HCT116 (cell line): ENCODE measurements at regions not wholly inside any gene's neighbourhood (a gene's known extent, or its start where the extent isn't known, plus 50 kb on each side); places are given as distances from the start of the nearest gene placed in this dataset.

Experiments
- ATAC-seq: fragments of 200-7000 bp; cut with Tn5 transposase; 2 replicates; pipeline ENCODE4 v1.9.1; 2020; ENCODE audit warnings: mild to moderate bottlenecking, moderate library complexity
- BruUV-seq: library from RNA; stranded (reverse); fragments of 400-500 nt; replicated peaks from 2 replicates; lab custom pipeline; 2021; lab: Mats Ljungman, UMichigan
- CTCF ChIA-PET: fragments of 300-600 bp; sonication (Branson Sonifier 250); formaldehyde crosslinking; loops from one replicate; lab custom pipeline; 2021; ENCODE audit warnings: antibody characterized with exemption; lab: Charles Lee
- POLR2A ChIA-PET: fragments of 300-600, 350-600 bp; sonication (Branson Sonifier 250); formaldehyde crosslinking; loops from one replicate; lab custom pipeline; 2021; ENCODE audit warnings: antibody characterized with exemption; lab: Charles Lee
- RAD21 ChIA-PET, 2 experiments: fragments of 300-600 bp; sonication (Branson Sonifier 250); formaldehyde crosslinking; loops; one replicate each; lab custom pipeline; 2023; ENCODE audit warnings: low total read pairs in 2 of 2; ENCODE audit not compliant: uncharacterized antibody in 2 of 2, unreplicated experiment in 2 of 2, low non-redundant PET in 1 of 2; lab: Charles Lee
- DNase-seq: peaks from one replicate; pipeline ENCODE4 v3.0.0-alpha.2; 2010; ENCODE audit warnings: low read depth, low spot score
- H2AFZ ChIP-seq: fragments of 200-600 bp; shearing (Covaris generic), sonication (generic); 2 replicates; pipeline ENCODE4 v1.6.1; 2017; ENCODE audit warnings: low read depth, mixed run types, mixed read lengths, antibody characterized with exemption, low read length; ENCODE audit not compliant: poor library complexity, severe bottlenecking
- H3K27ac ChIP-seq: 2 replicates; pipeline ENCODE4 v1.5.1; 2012; ENCODE audit warnings: low read depth, low read length
- H3K27me3 ChIP-seq: fragments of 200-600 bp; sonication (generic); 2 replicates; pipeline ENCODE4 v1.6.1; 2016; ENCODE audit warnings: mixed run types, low read length, mixed read lengths; ENCODE audit not compliant: insufficient read depth
- H3K36me3 ChIP-seq, 2 experiments: fragments of 200-500 bp in 1 of 2; fragments of 200-600 bp in 1 of 2; sonication (Bioruptor generic) in 1 of 2; sonication (generic) in 1 of 2; 2 replicates each; pipeline versions ENCODE4 v1.5.1 to v1.6.1; 2014 to 2016; ENCODE audit warnings: low read length in 2 of 2, inconsistent platforms in 1 of 2, mixed read lengths in 1 of 2, mixed run types in 1 of 2; ENCODE audit not compliant: insufficient read depth in 2 of 2, control insufficient read depth in 1 of 2
- H3K4me1 ChIP-seq, 2 experiments: fragments of 200-600 bp in 1 of 2; sonication (generic) in 1 of 2; 2 replicates each; pipeline versions ENCODE4 v1.5.1 to v1.6.1; 2012 to 2017; ENCODE audit warnings: low read length in 2 of 2, inconsistent platforms in 1 of 2, mild to moderate bottlenecking in 1 of 2, mixed read lengths in 1 of 2, mixed run types in 1 of 2, moderate library complexity in 1 of 2; ENCODE audit not compliant: insufficient read depth in 2 of 2, control insufficient read depth in 1 of 2
- H3K4me2 ChIP-seq: fragments of 200-600 bp; sonication (generic); 2 replicates; pipeline ENCODE4 v1.6.1; 2017; ENCODE audit warnings: mixed run types, low read length, mixed read lengths
- H3K4me3 ChIP-seq, 2 experiments: fragments of 200-600 bp in 1 of 2; sonication (generic) in 1 of 2; replicated peaks in 1 of 2; 2 replicates each; pipeline ENCODE4 v1.5.1; 2011 to 2016; ENCODE audit warnings: low read length in 2 of 2, control low read depth in 1 of 2, low read depth in 1 of 2, mild to moderate bottlenecking in 1 of 2, mixed read lengths in 1 of 2, mixed run types in 1 of 2
- H3K79me2 ChIP-seq: fragments of 200-600 bp; sonication (generic); 2 replicates; pipeline ENCODE4 v1.6.1; 2017; ENCODE audit warnings: mild to moderate bottlenecking, mixed run types, low read length, moderate library complexity, mixed read lengths; ENCODE audit not compliant: insufficient read depth
- H3K9ac ChIP-seq: fragments of 200-600 bp; sonication (generic); 2 replicates; pipeline ENCODE4 v1.6.1; 2016; ENCODE audit warnings: low read length, mixed read lengths
- H3K9me2 ChIP-seq: fragments of 200-600 bp; sonication (generic), shearing (Covaris generic); 2 replicates; pipeline ENCODE4 v1.6.1; 2017; ENCODE audit warnings: mixed run types, mild to moderate bottlenecking, moderate library complexity; ENCODE audit not compliant: insufficient read depth
- H3K9me3 ChIP-seq, 2 experiments: fragments of 200-500 bp in 1 of 2; fragments of 200-600 bp in 1 of 2; sonication (Bioruptor generic) in 1 of 2; sonication (generic) in 1 of 2; 2 replicates each; pipeline ENCODE4 v1.6.1; 2014 to 2017; ENCODE audit warnings: low read length in 2 of 2, mixed read lengths in 2 of 2, inconsistent platforms in 1 of 2, low read depth in 1 of 2, mild to moderate bottlenecking in 1 of 2, mixed run types in 1 of 2, moderate library complexity in 1 of 2; ENCODE audit not compliant: control insufficient read depth in 1 of 2, insufficient read depth in 1 of 2
- H4K20me1 ChIP-seq: fragments of 200-600 bp; sonication (generic), shearing (Covaris generic); 2 replicates; pipeline ENCODE4 v1.6.1; 2017; ENCODE audit warnings: mixed run types, mild to moderate bottlenecking, moderate library complexity; ENCODE audit not compliant: insufficient read depth
- CBX3 ChIP-seq: IDR thresholded peaks from 2 replicates; pipeline ENCODE4 v1.6.1; 2012; ENCODE audit warnings: low read depth
- EZH2 ChIP-seq: fragments of 200-600 bp; sonication (generic); IDR thresholded peaks from 2 replicates; pipeline ENCODE4 v1.6.1; 2017; ENCODE audit warnings: antibody characterized with exemption, mixed run types
- JUND ChIP-seq: IDR thresholded peaks from 2 replicates; pipeline ENCODE4 v1.6.1; 2012
- POLR2A ChIP-seq: IDR thresholded peaks from 2 replicates; pipeline ENCODE4 v1.7.0; 2011; ENCODE audit warnings: borderline replicate concordance; ENCODE audit not compliant: insufficient read depth, insufficient read length; ENCODE audit errors: extremely low read depth
- POLR2AphosphoS5 ChIP-seq: IDR thresholded peaks from 2 replicates; pipeline ENCODE4 v1.6.1; 2011; ENCODE audit warnings: mild to moderate bottlenecking, low read depth, low read length, moderate library complexity
- REST ChIP-seq: IDR thresholded peaks from 2 replicates; pipeline ENCODE4 v1.6.1; 2012; ENCODE audit warnings: low read depth
- SIN3A ChIP-seq: IDR thresholded peaks from 2 replicates; pipeline ENCODE4 v1.6.1; 2012; ENCODE audit warnings: low read depth
- TCF7L2 ChIP-seq: IDR thresholded peaks from 2 replicates; pipeline ENCODE4 v1.7.0; 2011; ENCODE audit warnings: borderline replicate concordance, inconsistent platforms; ENCODE audit not compliant: insufficient read depth, insufficient read length; ENCODE audit errors: extremely low read depth
- ZNF274 ChIP-seq: fragments of 200-500 bp; sonication (Bioruptor generic); IDR thresholded peaks from 2 replicates; pipeline ENCODE4 v1.6.1; 2014; ENCODE audit warnings: mild to moderate bottlenecking, low read depth, low read length, inconsistent platforms
- intact Hi-C: fragments of 100-400 bp; cut with micrococcal nuclease; formaldehyde crosslinking; loops from 2 replicates; pipeline ENCODE4 v1.10.0; 2022

GRCh38 chr11:23236826-23237555 is 376.7 kb upstream of the CCDC179 start:
- H3K9me2 ChIP-seq: no peaks in the 10 kb centered on the region
- H3K9me3 ChIP-seq: peaks cover 3 to 24% of the 10 kb centered on the region in 2 experiments; a peak in 2 of 4 replicates
- no peaks in the 10 kb centered on the region for H4K20me1 ChIP-seq
- DNase-seq (no peak), ATAC-seq (no peak)
- H2AFZ ChIP-seq: no peak overlapping the region
- no peaks in the 10 kb centered on the region for H3K4me1 ChIP-seq
- intact Hi-C loops: no loop called here
- ChIA-PET CTCF (no interaction called here), RAD21 (no interaction called here)
- no peaks in the 10 kb centered on the region for H3K27me3 ChIP-seq
- BruUV-seq: no TSS peak
- no peak for TF ChIP-seq EZH2
- TF ChIP-seq JUND: no peak
- TF ChIP-seq CBX3: no peak
- no peak for TF ChIP-seq REST
- TF ChIP-seq POLR2A: no peak
- TF ChIP-seq ZNF274: no peak
- no peak for TF ChIP-seq POLR2AphosphoS5
- no peak for TF ChIP-seq SIN3A
- no peak for TF ChIP-seq TCF7L2
- TF ChIP-seq, all 23 proteins: peak for 0
- Histone ChIP-seq H3K36me3 (no peaks in the 10 kb centered on the region; a peak in 1 of 4 replicates), H3K4me2 (no peak overlapping the region), H3K79me2 (no peaks in the 10 kb centered on the region), H3K4me3 (no peak overlapping the region), H3K27ac (no peak overlapping the region), H3K9ac (no peak overlapping the region)
- POLR2A ChIA-PET: no interaction called here
